GM23338 (cell line): ENCODE measurements at regions not wholly inside any gene's neighbourhood (a gene's known extent, or its start where the extent isn't known, plus 50 kb on each side); places are given as distances from the start of the nearest gene placed in this dataset.

ENCODE experiments used
- ATAC-seq: fragments of 200-7000 bp; cut with Tn5 transposase; 3 replicates; pipeline ENCODE4 v1.9.1; 2020
- DNase-seq: peaks from one replicate; pipeline ENCODE4 v3.0.0-alpha.2; 2015; ENCODE audit warnings: low spot score
- H2AFZ ChIP-seq: fragments of 200-600 bp; sonication (generic); 2 replicates; pipeline ENCODE4 v1.8.0; 2016; ENCODE audit warnings: antibody characterized with exemption, mild to moderate bottlenecking, moderate library complexity
- H3F3A ChIP-seq: fragments of 200-600 bp; sonication (generic); replicated peaks from 2 replicates; pipeline ENCODE4 v1.8.0; 2017; ENCODE audit warnings: antibody characterized with exemption, mixed run types, low read depth
- H3K27ac ChIP-seq: fragments of 200-600 bp; sonication (generic); 2 replicates; pipeline ENCODE4 v1.6.1; 2016; ENCODE audit warnings: low read depth
- H3K27me3 ChIP-seq: fragments of 200-600 bp; sonication (generic); 2 replicates; pipeline ENCODE4 v1.8.0; 2016; ENCODE audit warnings: mild to moderate bottlenecking, mixed run types, moderate library complexity; ENCODE audit not compliant: insufficient read depth
- H3K36me3 ChIP-seq: fragments of 200-600 bp; sonication (generic); 2 replicates; pipeline ENCODE4 v1.8.0; 2016; ENCODE audit warnings: mild to moderate bottlenecking; ENCODE audit not compliant: insufficient read depth
- H3K4me1 ChIP-seq: fragments of 200-600 bp; sonication (generic); 2 replicates; pipeline ENCODE4 v1.8.0; 2016; ENCODE audit warnings: mild to moderate bottlenecking, moderate library complexity; ENCODE audit not compliant: insufficient read depth
- H3K4me2 ChIP-seq: fragments of 200-600 bp; sonication (generic); 2 replicates; pipeline ENCODE4 v1.7.1; 2017; ENCODE audit warnings: mixed run types
- H3K4me3 ChIP-seq: fragments of 200-600 bp; sonication (generic); 2 replicates; pipeline ENCODE4 v1.6.1; 2016; ENCODE audit warnings: mixed run types
- H3K79me2 ChIP-seq: fragments of 200-600 bp; sonication (generic); replicated peaks from 2 replicates; pipeline ENCODE4 v1.8.0; 2017; ENCODE audit warnings: mild to moderate bottlenecking; ENCODE audit not compliant: insufficient read depth
- H3K9me2 ChIP-seq: fragments of 200-600 bp; sonication (generic); 2 replicates; pipeline ENCODE4 v1.8.0; 2017; ENCODE audit not compliant: insufficient read depth
- H4K20me1 ChIP-seq: fragments of 200-600 bp; sonication (generic); replicated peaks from 2 replicates; pipeline ENCODE4 v1.8.0; 2017; ENCODE audit warnings: mild to moderate bottlenecking; ENCODE audit not compliant: insufficient read depth
- H3K27ac Mint-ChIP-seq: 2 replicates; pipeline ENCODE4 v1.8.0; 2020; ENCODE audit warnings: inconsistent platforms, mild to moderate bottlenecking, moderate library complexity, mixed read lengths
- H3K27me3 Mint-ChIP-seq: 3 replicates; pipeline ENCODE4 v1.8.0; 2022; ENCODE audit warnings: low read depth, mild to moderate bottlenecking, moderate library complexity, mixed read lengths, inconsistent platforms; ENCODE audit not compliant: insufficient read depth, poor library complexity
- H3K36me3 Mint-ChIP-seq: 3 replicates; pipeline ENCODE4 v1.8.0; 2021; ENCODE audit warnings: low read depth, mild to moderate bottlenecking, inconsistent platforms, moderate library complexity, mixed read lengths
- H3K4me1 Mint-ChIP-seq: 3 replicates; pipeline ENCODE4 v1.8.0; 2020; ENCODE audit warnings: mild to moderate bottlenecking, inconsistent platforms, mixed read lengths
- H3K4me3 Mint-ChIP-seq: 3 replicates; pipeline ENCODE4 v1.8.0; 2021; ENCODE audit warnings: moderate library complexity, mild to moderate bottlenecking, inconsistent platforms, mixed read lengths
- H3K9me3 Mint-ChIP-seq: 3 replicates; pipeline ENCODE4 v1.8.0; 2020; ENCODE audit warnings: moderate library complexity, mild to moderate bottlenecking, inconsistent platforms, mixed read lengths
- CREB1 ChIP-seq: fragments of 250-450 bp; sonication (Bioruptor Pico); IDR thresholded peaks from 2 replicates; pipeline ENCODE4 v1.5.0; 2020; ENCODE audit warnings: low read depth, mild to moderate bottlenecking, moderate library complexity
- EZH2 ChIP-seq: fragments of 200-600 bp; sonication (generic); IDR thresholded peaks from one replicate; pipeline ENCODE4 v1.8.0; 2017; ENCODE audit warnings: antibody characterized with exemption, mild to moderate bottlenecking, low read depth; ENCODE audit not compliant: unreplicated experiment
- EZH2phosphoT487 ChIP-seq: fragments of 200-600 bp; sonication (generic); IDR thresholded peaks from one replicate; pipeline ENCODE4 v1.8.1; 2018; ENCODE audit warnings: antibody characterized with exemption; ENCODE audit not compliant: unreplicated experiment
- JUNB ChIP-seq: IDR thresholded peaks from one replicate; pipeline ENCODE4 v1.6.1; 2016; ENCODE audit warnings: antibody characterized with exemption; ENCODE audit not compliant: unreplicated experiment
- NANOG ChIP-seq: IDR thresholded peaks from 2 replicates; pipeline ENCODE4 v1.6.1; 2016; ENCODE audit warnings: antibody characterized with exemption, borderline replicate concordance
- POLR2AphosphoS5 ChIP-seq: IDR thresholded peaks from 2 replicates; pipeline ENCODE4 v1.6.1; 2016; ENCODE audit warnings: antibody characterized with exemption, low read depth
- STAT1 ChIP-seq: IDR thresholded peaks from one replicate; pipeline ENCODE4 v1.6.1; 2016; ENCODE audit warnings: antibody characterized with exemption; ENCODE audit not compliant: unreplicated experiment
- ZNF114 ChIP-seq: fragments of 250-450 bp; sonication (Bioruptor Pico); IDR thresholded peaks from 2 replicates; pipeline ENCODE4 v1.5.0; 2020; ENCODE audit warnings: mild to moderate bottlenecking, moderate library complexity
- ZNF331 ChIP-seq: fragments of 250-450 bp; sonication (Bioruptor Pico); IDR thresholded peaks from 2 replicates; pipeline ENCODE4 v1.5.0; 2020; ENCODE audit warnings: low read depth, mild to moderate bottlenecking, moderate library complexity
- TF ChIP-seq, protein P1 (sequence below): IDR thresholded peaks from one replicate; pipeline ENCODE4 v1.6.1; 2018; ENCODE audit warnings: antibody characterized with exemption; ENCODE audit not compliant: unreplicated experiment
- TF ChIP-seq, protein P2 (sequence below): IDR thresholded peaks from 2 replicates; pipeline ENCODE4 v1.6.1; 2016; ENCODE audit warnings: antibody characterized with exemption
- TF ChIP-seq, protein P3 (sequence below), 2 experiments: fragments of 200-600 bp in 1 of 2; sonication (generic) in 1 of 2; conservative IDR thresholded peaks; 2 replicates each; pipeline versions ENCODE4 v1.5.1 to v1.6.1; 2016 to 2017; ENCODE audit warnings: antibody characterized with exemption in 2 of 2, low read depth in 2 of 2, mild to moderate bottlenecking in 2 of 2, moderate library complexity in 1 of 2

DNA sequence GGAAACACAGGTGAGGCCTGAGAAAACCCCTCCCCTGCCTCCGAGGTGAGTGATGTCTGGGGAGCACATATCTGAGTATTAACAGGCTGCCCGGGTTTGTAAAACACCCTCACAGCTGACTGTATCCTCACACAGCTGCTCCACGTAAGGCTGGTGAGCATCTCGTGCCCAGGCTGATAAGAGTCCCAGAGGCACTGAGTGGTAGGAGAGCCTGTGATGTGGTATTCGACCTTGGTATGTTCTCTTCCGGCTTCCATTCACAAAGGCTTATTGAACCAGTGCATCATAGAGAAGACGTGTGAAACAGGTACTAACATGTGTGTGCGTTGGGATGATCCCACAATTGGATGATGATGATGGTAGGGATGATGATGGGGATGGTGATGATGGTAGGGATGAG lies 71.7 kb downstream of the RASSF10 start:
- Histone ChIP-seq H3K4me1 (no peaks in the 10 kb centered on the region), H2AFZ (no peak overlapping the region), H3K27me3 (no peaks in the 10 kb centered on the region), H3K9me2 (no peaks in the 10 kb centered on the region), H3K4me3 (no peak overlapping the region), H3K79me2 (no peaks in the 10 kb centered on the region), H3K4me2 (no peak overlapping the region), H3K36me3 (no peaks in the 10 kb centered on the region), H4K20me1 (no peaks in the 10 kb centered on the region), H3K27ac (no peak overlapping the region), H3F3A (no peaks in the 10 kb centered on the region)
- H3K27me3 Mint-ChIP-seq: peaks cover 6% of the 10 kb centered on the region
- H3K27ac Mint-ChIP-seq: no peak overlapping the region
- no peaks in the 10 kb centered on the region for H3K4me1 Mint-ChIP-seq
- no peak for DNase-seq
- H3K36me3 Mint-ChIP-seq: no peaks in the 10 kb centered on the region
- no peak for TF ChIP-seq ZNF114 (CRISPR knock-in tag)
- TF ChIP-seq NANOG: no peak
- TF ChIP-seq EZH2: no peak
- TF ChIP-seq, protein P1, sequence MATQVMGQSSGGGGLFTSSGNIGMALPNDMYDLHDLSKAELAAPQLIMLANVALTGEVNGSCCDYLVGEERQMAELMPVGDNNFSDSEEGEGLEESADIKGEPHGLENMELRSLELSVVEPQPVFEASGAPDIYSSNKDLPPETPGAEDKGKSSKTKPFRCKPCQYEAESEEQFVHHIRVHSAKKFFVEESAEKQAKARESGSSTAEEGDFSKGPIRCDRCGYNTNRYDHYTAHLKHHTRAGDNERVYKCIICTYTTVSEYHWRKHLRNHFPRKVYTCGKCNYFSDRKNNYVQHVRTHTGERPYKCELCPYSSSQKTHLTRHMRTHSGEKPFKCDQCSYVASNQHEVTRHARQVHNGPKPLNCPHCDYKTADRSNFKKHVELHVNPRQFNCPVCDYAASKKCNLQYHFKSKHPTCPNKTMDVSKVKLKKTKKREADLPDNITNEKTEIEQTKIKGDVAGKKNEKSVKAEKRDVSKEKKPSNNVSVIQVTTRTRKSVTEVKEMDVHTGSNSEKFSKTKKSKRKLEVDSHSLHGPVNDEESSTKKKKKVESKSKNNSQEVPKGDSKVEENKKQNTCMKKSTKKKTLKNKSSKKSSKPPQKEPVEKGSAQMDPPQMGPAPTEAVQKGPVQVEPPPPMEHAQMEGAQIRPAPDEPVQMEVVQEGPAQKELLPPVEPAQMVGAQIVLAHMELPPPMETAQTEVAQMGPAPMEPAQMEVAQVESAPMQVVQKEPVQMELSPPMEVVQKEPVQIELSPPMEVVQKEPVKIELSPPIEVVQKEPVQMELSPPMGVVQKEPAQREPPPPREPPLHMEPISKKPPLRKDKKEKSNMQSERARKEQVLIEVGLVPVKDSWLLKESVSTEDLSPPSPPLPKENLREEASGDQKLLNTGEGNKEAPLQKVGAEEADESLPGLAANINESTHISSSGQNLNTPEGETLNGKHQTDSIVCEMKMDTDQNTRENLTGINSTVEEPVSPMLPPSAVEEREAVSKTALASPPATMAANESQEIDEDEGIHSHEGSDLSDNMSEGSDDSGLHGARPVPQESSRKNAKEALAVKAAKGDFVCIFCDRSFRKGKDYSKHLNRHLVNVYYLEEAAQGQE: no peak
- no peak for TF ChIP-seq STAT1
- TF ChIP-seq ZNF331 (CRISPR knock-in tag): no peak
- no peak for TF ChIP-seq EZH2phosphoT487
- no peak for ATAC-seq
- no peaks in the 10 kb centered on the region for H3K9me3 Mint-ChIP-seq
- no peak overlapping the region for H3K4me3 Mint-ChIP-seq

DNA sequence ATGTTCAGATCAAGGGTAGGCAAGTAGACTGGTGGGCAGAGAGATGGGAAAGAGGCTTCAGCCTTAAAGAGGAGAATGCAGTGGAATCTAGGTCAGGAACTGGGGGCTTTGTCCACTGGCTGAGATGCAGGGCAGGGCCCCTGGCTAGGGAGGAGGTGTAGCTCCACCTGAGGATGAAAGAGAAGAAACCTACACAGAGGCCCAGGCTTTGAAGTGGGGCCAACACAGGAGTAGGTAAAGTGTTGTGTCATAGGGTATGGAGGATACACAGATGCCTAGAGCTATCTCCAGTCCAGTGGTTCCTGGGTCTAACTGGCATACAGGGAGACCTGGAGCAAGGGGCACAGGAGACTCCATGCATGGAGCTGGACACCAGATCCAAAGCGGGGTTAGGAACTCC lies 73.5 kb downstream of the RASSF10 start:
- ATAC-seq (no peak), DNase-seq (no peak)
- H3K27me3 Mint-ChIP-seq: peaks cover 7% of the 10 kb centered on the region
- no peak overlapping the region for H3K4me3 Mint-ChIP-seq
- H3K79me2 ChIP-seq: no peaks in the 10 kb centered on the region
- no peaks in the 10 kb centered on the region for H3K4me1 Mint-ChIP-seq
- H3K27ac Mint-ChIP-seq: no peak overlapping the region
- no peaks in the 10 kb centered on the region for H3F3A ChIP-seq
- H3K4me2 ChIP-seq: no peak overlapping the region
- H3K4me1 ChIP-seq: no peaks in the 10 kb centered on the region
- H3K4me3 ChIP-seq: no peak overlapping the region
- H3K27ac ChIP-seq: no peak overlapping the region
- no peaks in the 10 kb centered on the region for H3K36me3 Mint-ChIP-seq
- H3K27me3 ChIP-seq: no peaks in the 10 kb centered on the region
- no peak overlapping the region for H2AFZ ChIP-seq
- no peaks in the 10 kb centered on the region for H3K36me3 ChIP-seq
- H3K9me3 Mint-ChIP-seq: 0 out of 3 replicates have a peak, but pooled peaks cover 2% of the 10 kb centered on the region
- no peaks in the 10 kb centered on the region for H4K20me1 ChIP-seq
- no peaks in the 10 kb centered on the region for H3K9me2 ChIP-seq
- TF ChIP-seq CREB1 (no peak), POLR2AphosphoS5 (no peak), NANOG (no peak), ZNF114 (CRISPR knock-in tag) (no peak), EZH2phosphoT487 (no peak), ZNF331 (CRISPR knock-in tag) (no peak), EZH2 (no peak), STAT1 (no peak), JUNB (no peak)
- TF ChIP-seq, protein P1: no peak
- TF ChIP-seq, protein P2, sequence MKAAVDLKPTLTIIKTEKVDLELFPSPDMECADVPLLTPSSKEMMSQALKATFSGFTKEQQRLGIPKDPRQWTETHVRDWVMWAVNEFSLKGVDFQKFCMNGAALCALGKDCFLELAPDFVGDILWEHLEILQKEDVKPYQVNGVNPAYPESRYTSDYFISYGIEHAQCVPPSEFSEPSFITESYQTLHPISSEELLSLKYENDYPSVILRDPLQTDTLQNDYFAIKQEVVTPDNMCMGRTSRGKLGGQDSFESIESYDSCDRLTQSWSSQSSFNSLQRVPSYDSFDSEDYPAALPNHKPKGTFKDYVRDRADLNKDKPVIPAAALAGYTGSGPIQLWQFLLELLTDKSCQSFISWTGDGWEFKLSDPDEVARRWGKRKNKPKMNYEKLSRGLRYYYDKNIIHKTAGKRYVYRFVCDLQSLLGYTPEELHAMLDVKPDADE: no peak
- TF ChIP-seq, protein P3, sequence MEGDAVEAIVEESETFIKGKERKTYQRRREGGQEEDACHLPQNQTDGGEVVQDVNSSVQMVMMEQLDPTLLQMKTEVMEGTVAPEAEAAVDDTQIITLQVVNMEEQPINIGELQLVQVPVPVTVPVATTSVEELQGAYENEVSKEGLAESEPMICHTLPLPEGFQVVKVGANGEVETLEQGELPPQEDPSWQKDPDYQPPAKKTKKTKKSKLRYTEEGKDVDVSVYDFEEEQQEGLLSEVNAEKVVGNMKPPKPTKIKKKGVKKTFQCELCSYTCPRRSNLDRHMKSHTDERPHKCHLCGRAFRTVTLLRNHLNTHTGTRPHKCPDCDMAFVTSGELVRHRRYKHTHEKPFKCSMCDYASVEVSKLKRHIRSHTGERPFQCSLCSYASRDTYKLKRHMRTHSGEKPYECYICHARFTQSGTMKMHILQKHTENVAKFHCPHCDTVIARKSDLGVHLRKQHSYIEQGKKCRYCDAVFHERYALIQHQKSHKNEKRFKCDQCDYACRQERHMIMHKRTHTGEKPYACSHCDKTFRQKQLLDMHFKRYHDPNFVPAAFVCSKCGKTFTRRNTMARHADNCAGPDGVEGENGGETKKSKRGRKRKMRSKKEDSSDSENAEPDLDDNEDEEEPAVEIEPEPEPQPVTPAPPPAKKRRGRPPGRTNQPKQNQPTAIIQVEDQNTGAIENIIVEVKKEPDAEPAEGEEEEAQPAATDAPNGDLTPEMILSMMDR (conservative IDR thresholded peaks at IDR 0.05; ENCODE audit: low read depth in 2 of 2): no peak
